K562 (cell line): ENCODE measurements at regions not wholly inside any gene's neighbourhood (a gene's known extent, or its start where the extent isn't known, plus 50 kb on each side); places are given as distances from the start of the nearest gene placed in this dataset.

Experiments used
- ATAC-seq: fragments of 200-7000 bp; cut with Tn5 transposase; 3 replicates; pipeline ENCODE4 v1.9.1; 2020; ENCODE audit warnings: moderate library complexity
- BruUV-seq: library from RNA; stranded (reverse); fragments of 400-500 nt; replicated peaks from 2 replicates; lab custom pipeline; 2021; lab: Mats Ljungman, UMichigan
- CTCF ChIA-PET: fragments of 300-600 bp; formaldehyde crosslinking; extraction: SDS; loops from one replicate; lab custom pipeline; 2021; ENCODE audit warnings: low intra/inter-chr PET ratio; lab: Yijun Ruan, JAX
- POLR2A ChIA-PET: fragments of 300-600, 350-650 bp; sonication (Branson Sonifier 250); formaldehyde crosslinking; extraction: SDS; loops from one replicate; lab custom pipeline; 2021; ENCODE audit warnings: antibody characterized with exemption, inconsistent platforms; lab: Yijun Ruan, JAX
- DNase-seq, 4 experiments: peaks; one replicate each; pipeline versions ENCODE4 v3.0.0 to v3.0.0-alpha.2; 2011 to 2018; ENCODE audit warnings: low spot score in 3 of 4, mixed read lengths in 3 of 4; ENCODE audit errors: extremely low read depth in 1 of 4
- FAIRE-seq: peaks from 2 replicates; lab custom pipeline; 2011; peaks lifted over from hg19 to GRCh38; lab: Jason Lieb, UNC
- H2AFZ ChIP-seq: 2 replicates; pipeline ENCODE4 v1.6.0; 2011; ENCODE audit warnings: low read depth, low read length, control low read depth, inconsistent platforms
- H3K27ac ChIP-seq: fragments of 200-600 bp; 3 replicates; pipeline ENCODE4 v1.8.0; 2011; ENCODE audit warnings: low read depth, mild to moderate bottlenecking, control low read depth, inconsistent platforms, low read length, moderate library complexity, mixed read lengths; ENCODE audit errors: extremely low read depth
- H3K27me3 ChIP-seq, 2 experiments: fragments of 300-600 bp in 1 of 2; 2 replicates in 1 of 2; 3 replicates in 1 of 2; pipeline versions ENCODE4 v1.6.0 to v1.8.0; 2011; ENCODE audit warnings: inconsistent platforms in 2 of 2, low read length in 2 of 2, mild to moderate bottlenecking in 1 of 2, mixed read lengths in 1 of 2, moderate library complexity in 1 of 2; ENCODE audit not compliant: control insufficient read depth in 2 of 2, insufficient read depth in 2 of 2
- H3K36me3 ChIP-seq: fragments of 300-600 bp; 3 replicates; pipeline ENCODE4 v1.8.0; 2011; ENCODE audit warnings: mild to moderate bottlenecking, low read length, inconsistent platforms; ENCODE audit not compliant: control insufficient read depth, insufficient read depth
- H3K4me1 ChIP-seq, 2 experiments: fragments of 200-600 bp in 1 of 2; replicated peaks in 1 of 2; 2 replicates in 1 of 2; 3 replicates in 1 of 2; pipeline versions ENCODE4 v1.5.1 to v1.8.0; 2011; ENCODE audit warnings: inconsistent platforms in 2 of 2, low read length in 2 of 2, mild to moderate bottlenecking in 1 of 2, mixed read lengths in 1 of 2, moderate library complexity in 1 of 2; ENCODE audit not compliant: control insufficient read depth in 2 of 2, insufficient read depth in 2 of 2
- H3K4me2 ChIP-seq: 2 replicates; pipeline ENCODE4 v1.6.1; 2011; ENCODE audit warnings: low read length, control low read depth, inconsistent platforms, mixed read lengths; ENCODE audit not compliant: insufficient read depth
- H3K4me3 ChIP-seq: fragments of 200-600 bp; sonication (generic), shearing (Covaris generic); 2 replicates; pipeline ENCODE4 v1.5.1; 2016; ENCODE audit warnings: control low read depth, inconsistent platforms
- H3K79me2 ChIP-seq: fragments of 200-600 bp; 3 replicates; pipeline ENCODE4 v1.8.0; 2011; ENCODE audit warnings: low read length, inconsistent platforms; ENCODE audit not compliant: control insufficient read depth, insufficient read depth
- H3K9ac ChIP-seq, 2 experiments: 2 replicates each; pipeline versions ENCODE4 v1.6.0 to v1.6.1; 2011; ENCODE audit warnings: low read depth in 2 of 2, low read length in 2 of 2, control low read depth in 1 of 2, inconsistent platforms in 1 of 2, mild to moderate bottlenecking in 1 of 2, mixed read lengths in 1 of 2; ENCODE audit not compliant: insufficient read depth in 1 of 2
- H3K9me1 ChIP-seq: one replicate; pipeline ENCODE4 v1.6.0; 2011; ENCODE audit warnings: inconsistent platforms, mild to moderate bottlenecking, low read length, moderate library complexity; ENCODE audit not compliant: control insufficient read depth, insufficient read depth
- H3K9me3 ChIP-seq: replicated peaks from 2 replicates; pipeline ENCODE4 v1.5.1; 2011; ENCODE audit warnings: low read depth, low read length, inconsistent platforms; ENCODE audit not compliant: control insufficient read depth, insufficient read depth
- H4K20me1 ChIP-seq: replicated peaks from 2 replicates; pipeline ENCODE4 v1.6.1; 2011; ENCODE audit warnings: low read length, inconsistent platforms, mixed read lengths; ENCODE audit not compliant: control insufficient read depth, insufficient read depth
- CXXC5 ChIP-seq: fragments of 250-450 bp; sonication (Bioruptor Pico); IDR thresholded peaks from 2 replicates; pipeline ENCODE4 v1.8.0; 2022; ENCODE audit warnings: inconsistent platforms, mild to moderate bottlenecking, moderate library complexity
- ESRRA ChIP-seq: fragments of 450-650 bp; IDR thresholded peaks from 2 replicates; pipeline ENCODE4 v1.6.1; 2014; ENCODE audit warnings: low read depth, mild to moderate bottlenecking, moderate library complexity, borderline replicate concordance
- GTF2A2 ChIP-seq: IDR thresholded peaks from 2 replicates; pipeline ENCODE4 v1.6.1; 2016; ENCODE audit warnings: mild to moderate bottlenecking, missing genetic modification characterization, missing compliant biosample characterization
- KDM2B ChIP-seq: fragments of 250-450 bp; sonication (Bioruptor Pico); IDR thresholded peaks from 2 replicates; pipeline ENCODE4 v1.8.0; 2021; ENCODE audit warnings: mild to moderate bottlenecking, moderate library complexity
- TEAD1 ChIP-seq, 2 experiments: fragments of 450-650 bp in 1 of 2; sonication (generic) in 1 of 2; formaldehyde crosslinking; IDR thresholded peaks; 2 replicates each; pipeline versions ENCODE4 v1.4.0 to v1.8.0; 2020 to 2022; ENCODE audit warnings: mild to moderate bottlenecking in 2 of 2, missing genetic modification reagents in 1 of 2
- WGBS: fragments of 100-300 bp; shearing (Covaris generic); methylation state at CpG from one replicate; pipeline ENCODE4 v1.1.6; 2016; ENCODE audit warnings: low coverage, mixed read lengths; ENCODE audit not compliant: insufficient coverage; ENCODE audit errors: missing lambda C conversion rate; 5-methylcytosine and 5-hydroxymethylcytosine counted together
- in situ Hi-C: fragments of 300-500 bp; cut with MboI; formaldehyde crosslinking; loops from 4 replicates; pipeline ENCODE4 v1.15.0; 2018; ENCODE audit warnings: inconsistent platforms, mixed read lengths
- intact Hi-C: fragments of 100-400 bp; cut with micrococcal nuclease; formaldehyde crosslinking; loops from 2 replicates; pipeline ENCODE4 v1.14.2; 2022
- TF ChIP-seq, protein P1 (sequence below): fragments of 250-450 bp; sonication (Bioruptor Pico); IDR thresholded peaks from 2 replicates; pipeline ENCODE4 v1.8.0; 2021; ENCODE audit warnings: moderate library complexity, mild to moderate bottlenecking, inconsistent platforms
- TF ChIP-seq, protein P2 (sequence below): fragments of 450-650 bp; formaldehyde crosslinking; IDR thresholded peaks from 2 replicates; pipeline ENCODE4 v1.4.0; 2022; ENCODE audit warnings: missing genetic modification characterization
- TF ChIP-seq, protein P3 (sequence below): fragments of 250-450 bp; sonication (Bioruptor Pico); IDR thresholded peaks from 2 replicates; pipeline ENCODE4 v1.4.0; 2020; ENCODE audit warnings: mild to moderate bottlenecking, moderate library complexity, borderline replicate concordance
- TF ChIP-seq, protein P4 (sequence below): sonication (generic); formaldehyde crosslinking; IDR thresholded peaks from 2 replicates; pipeline ENCODE4 v1.8.0; 2022; ENCODE audit warnings: mild to moderate bottlenecking, missing genetic modification reagents
- TF ChIP-seq, protein P5 (sequence below): IDR thresholded peaks from 2 replicates; pipeline ENCODE4 v1.6.1; 2011; ENCODE audit warnings: borderline replicate concordance, low read depth, mild to moderate bottlenecking, moderate library complexity, low read length; ENCODE audit not compliant: insufficient read depth, poor library complexity, severe bottlenecking

DNA sequence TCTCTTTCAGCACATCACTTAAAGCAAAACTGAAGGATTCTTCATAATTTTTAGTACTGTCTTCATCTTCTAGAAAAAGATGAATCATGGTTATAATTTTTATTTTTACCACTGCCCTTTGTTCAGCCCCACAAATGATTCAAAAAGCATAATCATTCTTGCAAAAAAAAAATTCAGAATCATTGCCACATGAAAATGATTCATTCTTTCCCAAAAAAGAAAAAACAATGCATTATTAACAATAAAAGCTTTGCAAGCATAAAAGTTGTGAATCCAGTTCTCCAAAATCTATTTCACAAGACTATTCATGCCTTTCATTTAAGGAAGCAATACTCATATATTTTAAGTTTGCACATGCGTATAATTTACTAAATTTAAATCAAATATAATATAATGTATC, 204.8 kb downstream of the RBM43 start (continued):
- TF ChIP-seq, protein P1, sequence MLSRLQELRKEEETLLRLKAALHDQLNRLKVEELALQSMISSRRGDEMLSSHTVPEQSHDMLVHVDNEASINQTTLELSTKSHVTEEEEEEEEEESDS (CRISPR knock-in tag), result no peak
- TF ChIP-seq ESRRA, result no peak
- TF ChIP-seq, protein P2, sequence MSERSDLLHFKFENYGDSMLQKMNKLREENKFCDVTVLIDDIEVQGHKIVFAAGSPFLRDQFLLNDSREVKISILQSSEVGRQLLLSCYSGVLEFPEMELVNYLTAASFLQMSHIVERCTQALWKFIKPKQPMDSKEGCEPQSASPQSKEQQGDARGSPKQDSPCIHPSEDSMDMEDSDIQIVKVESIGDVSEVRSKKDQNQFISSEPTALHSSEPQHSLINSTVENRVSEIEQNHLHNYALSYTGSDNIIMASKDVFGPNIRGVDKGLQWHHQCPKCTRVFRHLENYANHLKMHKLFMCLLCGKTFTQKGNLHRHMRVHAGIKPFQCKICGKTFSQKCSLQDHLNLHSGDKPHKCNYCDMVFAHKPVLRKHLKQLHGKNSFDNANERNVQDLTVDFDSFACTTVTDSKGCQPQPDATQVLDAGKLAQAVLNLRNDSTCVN (CRISPR knock-in tag), result no peak
- TF ChIP-seq GTF2A2 (tag), result no peak

DNA sequence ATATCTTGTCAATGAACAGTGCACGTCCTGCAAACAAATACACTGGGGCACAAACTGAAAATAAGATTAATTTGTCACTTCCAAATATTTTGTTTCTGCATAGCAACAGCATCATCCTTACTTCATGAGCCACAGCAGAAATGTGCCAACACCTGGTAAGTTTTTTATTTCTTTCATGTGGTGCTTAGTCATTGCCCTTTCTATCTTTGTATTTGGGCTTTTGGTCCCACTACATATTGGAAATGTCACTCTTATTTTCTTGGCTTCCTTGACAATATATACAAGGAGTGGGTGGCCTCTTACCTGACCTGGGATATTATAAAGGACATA, 208.0 kb downstream of the RBM43 start:
- H3K4me2 ChIP-seq, result no peak overlapping the region
- POLR2A ChIA-PET, result no interaction called here
- H3K4me1 ChIP-seq, result no peaks in the 10 kb centered on the region
- no peaks in the 10 kb centered on the region for H4K20me1 ChIP-seq
- H2AFZ ChIP-seq, result no peak overlapping the region
- no peaks in the 10 kb centered on the region for H3K9me3 ChIP-seq
- DNase-seq, result no peak
- 0% methylated on average over 1 of the region's 1 CpG for WGBS
- no peak for FAIRE-seq
- H3K27ac ChIP-seq, result no peak overlapping the region
- intact Hi-C loops, result no loop called here
- CTCF ChIA-PET, result no interaction called here
- in situ Hi-C loops, result no loop called here
- no TSS peak for BruUV-seq
- no peak overlapping the region for H3K4me3 ChIP-seq
- no peaks in the 10 kb centered on the region for H3K9me1 ChIP-seq
- no peaks in the 10 kb centered on the region for H3K36me3 ChIP-seq
- H3K9ac ChIP-seq, result no peak overlapping the region
- ATAC-seq, result no peak
- no peaks in the 10 kb centered on the region for H3K27me3 ChIP-seq
- no peaks in the 10 kb centered on the region for H3K79me2 ChIP-seq
- TF ChIP-seq KDM2B (CRISPR knock-in tag), result no peak
- TF ChIP-seq, protein P3, sequence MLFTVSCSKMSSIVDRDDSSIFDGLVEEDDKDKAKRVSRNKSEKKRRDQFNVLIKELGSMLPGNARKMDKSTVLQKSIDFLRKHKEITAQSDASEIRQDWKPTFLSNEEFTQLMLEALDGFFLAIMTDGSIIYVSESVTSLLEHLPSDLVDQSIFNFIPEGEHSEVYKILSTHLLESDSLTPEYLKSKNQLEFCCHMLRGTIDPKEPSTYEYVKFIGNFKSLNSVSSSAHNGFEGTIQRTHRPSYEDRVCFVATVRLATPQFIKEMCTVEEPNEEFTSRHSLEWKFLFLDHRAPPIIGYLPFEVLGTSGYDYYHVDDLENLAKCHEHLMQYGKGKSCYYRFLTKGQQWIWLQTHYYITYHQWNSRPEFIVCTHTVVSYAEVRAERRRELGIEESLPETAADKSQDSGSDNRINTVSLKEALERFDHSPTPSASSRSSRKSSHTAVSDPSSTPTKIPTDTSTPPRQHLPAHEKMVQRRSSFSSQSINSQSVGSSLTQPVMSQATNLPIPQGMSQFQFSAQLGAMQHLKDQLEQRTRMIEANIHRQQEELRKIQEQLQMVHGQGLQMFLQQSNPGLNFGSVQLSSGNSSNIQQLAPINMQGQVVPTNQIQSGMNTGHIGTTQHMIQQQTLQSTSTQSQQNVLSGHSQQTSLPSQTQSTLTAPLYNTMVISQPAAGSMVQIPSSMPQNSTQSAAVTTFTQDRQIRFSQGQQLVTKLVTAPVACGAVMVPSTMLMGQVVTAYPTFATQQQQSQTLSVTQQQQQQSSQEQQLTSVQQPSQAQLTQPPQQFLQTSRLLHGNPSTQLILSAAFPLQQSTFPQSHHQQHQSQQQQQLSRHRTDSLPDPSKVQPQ (CRISPR knock-in tag), result no peak
- no peak for TF ChIP-seq CXXC5
- TF ChIP-seq TEAD1 (CRISPR knock-in tag; IDR thresholded peaks at IDR 0.05), result no peak
- TF ChIP-seq, protein P4, sequence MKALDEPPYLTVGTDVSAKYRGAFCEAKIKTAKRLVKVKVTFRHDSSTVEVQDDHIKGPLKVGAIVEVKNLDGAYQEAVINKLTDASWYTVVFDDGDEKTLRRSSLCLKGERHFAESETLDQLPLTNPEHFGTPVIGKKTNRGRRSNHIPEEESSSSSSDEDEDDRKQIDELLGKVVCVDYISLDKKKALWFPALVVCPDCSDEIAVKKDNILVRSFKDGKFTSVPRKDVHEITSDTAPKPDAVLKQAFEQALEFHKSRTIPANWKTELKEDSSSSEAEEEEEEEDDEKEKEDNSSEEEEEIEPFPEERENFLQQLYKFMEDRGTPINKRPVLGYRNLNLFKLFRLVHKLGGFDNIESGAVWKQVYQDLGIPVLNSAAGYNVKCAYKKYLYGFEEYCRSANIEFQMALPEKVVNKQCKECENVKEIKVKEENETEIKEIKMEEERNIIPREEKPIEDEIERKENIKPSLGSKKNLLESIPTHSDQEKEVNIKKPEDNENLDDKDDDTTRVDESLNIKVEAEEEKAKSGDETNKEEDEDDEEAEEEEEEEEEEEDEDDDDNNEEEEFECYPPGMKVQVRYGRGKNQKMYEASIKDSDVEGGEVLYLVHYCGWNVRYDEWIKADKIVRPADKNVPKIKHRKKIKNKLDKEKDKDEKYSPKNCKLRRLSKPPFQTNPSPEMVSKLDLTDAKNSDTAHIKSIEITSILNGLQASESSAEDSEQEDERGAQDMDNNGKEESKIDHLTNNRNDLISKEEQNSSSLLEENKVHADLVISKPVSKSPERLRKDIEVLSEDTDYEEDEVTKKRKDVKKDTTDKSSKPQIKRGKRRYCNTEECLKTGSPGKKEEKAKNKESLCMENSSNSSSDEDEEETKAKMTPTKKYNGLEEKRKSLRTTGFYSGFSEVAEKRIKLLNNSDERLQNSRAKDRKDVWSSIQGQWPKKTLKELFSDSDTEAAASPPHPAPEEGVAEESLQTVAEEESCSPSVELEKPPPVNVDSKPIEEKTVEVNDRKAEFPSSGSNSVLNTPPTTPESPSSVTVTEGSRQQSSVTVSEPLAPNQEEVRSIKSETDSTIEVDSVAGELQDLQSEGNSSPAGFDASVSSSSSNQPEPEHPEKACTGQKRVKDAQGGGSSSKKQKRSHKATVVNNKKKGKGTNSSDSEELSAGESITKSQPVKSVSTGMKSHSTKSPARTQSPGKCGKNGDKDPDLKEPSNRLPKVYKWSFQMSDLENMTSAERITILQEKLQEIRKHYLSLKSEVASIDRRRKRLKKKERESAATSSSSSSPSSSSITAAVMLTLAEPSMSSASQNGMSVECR (CRISPR knock-in tag), result no peak
- TF ChIP-seq, protein P5, sequence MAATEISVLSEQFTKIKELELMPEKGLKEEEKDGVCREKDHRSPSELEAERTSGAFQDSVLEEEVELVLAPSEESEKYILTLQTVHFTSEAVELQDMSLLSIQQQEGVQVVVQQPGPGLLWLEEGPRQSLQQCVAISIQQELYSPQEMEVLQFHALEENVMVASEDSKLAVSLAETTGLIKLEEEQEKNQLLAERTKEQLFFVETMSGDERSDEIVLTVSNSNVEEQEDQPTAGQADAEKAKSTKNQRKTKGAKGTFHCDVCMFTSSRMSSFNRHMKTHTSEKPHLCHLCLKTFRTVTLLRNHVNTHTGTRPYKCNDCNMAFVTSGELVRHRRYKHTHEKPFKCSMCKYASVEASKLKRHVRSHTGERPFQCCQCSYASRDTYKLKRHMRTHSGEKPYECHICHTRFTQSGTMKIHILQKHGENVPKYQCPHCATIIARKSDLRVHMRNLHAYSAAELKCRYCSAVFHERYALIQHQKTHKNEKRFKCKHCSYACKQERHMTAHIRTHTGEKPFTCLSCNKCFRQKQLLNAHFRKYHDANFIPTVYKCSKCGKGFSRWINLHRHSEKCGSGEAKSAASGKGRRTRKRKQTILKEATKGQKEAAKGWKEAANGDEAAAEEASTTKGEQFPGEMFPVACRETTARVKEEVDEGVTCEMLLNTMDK, result no peak
